Gastrocnemius medialis (tissue), 4 donors: ENCODE measurements at regions not wholly inside any gene's neighbourhood (a gene's known extent, or its start where the extent isn't known, plus 50 kb on each side); places are given as distances from the start of the nearest gene placed in this dataset.

Experiments
- ATAC-seq, 2 donors: fragments of 150-250 bp; one replicate each; pipeline ENCODE4 v1.9.1; 2016
- DNase-seq, 2 donors: peaks; one replicate each; pipeline ENCODE4 v3.0.0-alpha.2; 2019
- H3K27ac ChIP-seq, 4 donors: fragments of 200-600 bp; sonication (generic); 1 replicate in 1 of 4; 2 replicates in 3 of 4; pipeline ENCODE4 v1.5.1; 2016 to 2018; ENCODE audit warnings: mild to moderate bottlenecking in 2 of 4, moderate library complexity in 1 of 4
- H3K27me3 ChIP-seq, 3 donors: fragments of 200-600 bp; sonication (generic) in 2 of 3; 1 replicate in 1 of 3; 2 replicates in 2 of 3; pipeline versions ENCODE4 v1.5.1 to v1.6.0; 2016 to 2019; ENCODE audit warnings: mild to moderate bottlenecking in 1 of 3, moderate library complexity in 1 of 3
- H3K36me3 ChIP-seq, 2 donors: fragments of 200-600 bp; sonication (generic) in 1 of 2; one replicate each; pipeline ENCODE4 v1.5.1; 2017 to 2018
- H3K4me1 ChIP-seq, 2 donors: fragments of 200-600 bp; sonication (generic) in 1 of 2; one replicate each; pipeline ENCODE4 v1.5.1; 2016 to 2017; ENCODE audit warnings: mild to moderate bottlenecking in 2 of 2
- H3K4me3 ChIP-seq, 4 donors: fragments of 200-600 bp; sonication (generic) in 3 of 4; 1 replicate in 1 of 4; 2 replicates in 3 of 4; pipeline ENCODE4 v1.5.1; 2016 to 2019; ENCODE audit warnings: mild to moderate bottlenecking in 2 of 4
- H3K9me3 ChIP-seq, 3 donors: fragments of 200-600 bp; sonication (generic) in 2 of 3; 1 replicate in 1 of 3; 2 replicates in 2 of 3; pipeline ENCODE4 v1.5.1; 2016 to 2019
- POLR2A ChIP-seq, 2 donors: fragments of 450-650 bp; IDR thresholded peaks; one replicate each; pipeline ENCODE4 v1.6.1; 2017; ENCODE audit warnings: antibody characterized with exemption in 2 of 2, mild to moderate bottlenecking in 2 of 2, moderate library complexity in 2 of 2
- in situ Hi-C, 4 donors: fragments of 200-750 bp; cut with MboI; loops; one replicate each; pipeline versions ENCODE4 v1.15.0 to v1.8.0; 2017; ENCODE audit warnings: low sequenced_read_pairs in 4 of 4
- intact Hi-C: fragments of 100-400 bp; cut with DNase I; formaldehyde crosslinking; loops from one replicate; pipeline ENCODE4 v1.15.1; 2023; ENCODE audit warnings: low total_unique reads
- TF ChIP-seq, protein P1 (sequence below), 5 experiments: fragments of 450-650 bp in 3 of 5; fragments of 200-600 bp in 2 of 5; sonication (generic) in 2 of 5; IDR thresholded peaks in 4 of 5; conservative IDR thresholded peaks in 1 of 5; 1 replicate in 4 of 5; 2 replicates in 1 of 5; pipeline ENCODE4 v1.5.1; 2016 to 2019; ENCODE audit warnings: antibody characterized with exemption in 5 of 5, mild to moderate bottlenecking in 3 of 5, moderate library complexity in 3 of 5

DNA sequence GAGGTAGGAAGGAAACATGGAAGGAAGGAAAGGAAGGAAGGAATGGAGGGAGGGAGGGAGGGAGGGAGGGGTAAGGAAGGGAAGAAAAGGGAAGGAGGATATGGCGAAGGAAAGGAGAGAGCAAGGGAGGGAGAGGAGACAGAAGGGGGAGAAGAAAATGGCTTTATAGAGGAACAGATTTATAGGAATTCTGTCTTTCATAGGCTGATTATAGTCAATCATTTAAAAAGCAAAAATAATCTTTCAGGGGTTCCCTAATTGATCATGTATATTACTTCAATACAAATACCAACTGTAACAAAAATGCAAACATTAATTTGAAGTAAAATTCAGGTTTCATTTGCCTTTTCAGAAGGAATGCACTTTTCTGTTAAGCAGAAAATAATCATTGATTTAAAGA lies 519.1 kb downstream of the MDFIC start:
- no peak for ATAC-seq
- in situ Hi-C loops, result no loop called here
- no peaks in the 10 kb centered on the region for H3K27me3 ChIP-seq

DNA sequence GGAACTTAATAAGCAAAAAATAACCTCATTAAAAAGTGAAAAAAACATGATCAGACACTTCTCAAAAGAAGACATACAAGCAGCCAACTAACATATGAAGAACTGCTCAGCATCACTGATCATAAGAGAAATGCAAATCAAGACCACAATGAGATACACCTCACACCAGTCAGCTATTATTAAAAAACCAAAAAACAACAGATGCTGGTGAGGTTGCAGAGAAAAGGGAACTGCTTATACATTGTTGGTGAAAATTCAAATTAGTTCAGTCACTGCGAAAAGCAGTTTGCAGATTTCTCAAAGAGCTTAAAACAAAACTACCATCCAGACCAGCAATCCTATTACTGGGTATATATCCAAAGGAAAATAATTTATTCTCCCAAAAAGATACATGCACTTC lies 513.3 kb downstream of the MDFIC start:
- no peaks in the 10 kb centered on the region for H3K27me3 ChIP-seq
- in situ Hi-C loops (no loop called here), intact Hi-C loops (no loop called here)
- TF ChIP-seq, protein P1, sequence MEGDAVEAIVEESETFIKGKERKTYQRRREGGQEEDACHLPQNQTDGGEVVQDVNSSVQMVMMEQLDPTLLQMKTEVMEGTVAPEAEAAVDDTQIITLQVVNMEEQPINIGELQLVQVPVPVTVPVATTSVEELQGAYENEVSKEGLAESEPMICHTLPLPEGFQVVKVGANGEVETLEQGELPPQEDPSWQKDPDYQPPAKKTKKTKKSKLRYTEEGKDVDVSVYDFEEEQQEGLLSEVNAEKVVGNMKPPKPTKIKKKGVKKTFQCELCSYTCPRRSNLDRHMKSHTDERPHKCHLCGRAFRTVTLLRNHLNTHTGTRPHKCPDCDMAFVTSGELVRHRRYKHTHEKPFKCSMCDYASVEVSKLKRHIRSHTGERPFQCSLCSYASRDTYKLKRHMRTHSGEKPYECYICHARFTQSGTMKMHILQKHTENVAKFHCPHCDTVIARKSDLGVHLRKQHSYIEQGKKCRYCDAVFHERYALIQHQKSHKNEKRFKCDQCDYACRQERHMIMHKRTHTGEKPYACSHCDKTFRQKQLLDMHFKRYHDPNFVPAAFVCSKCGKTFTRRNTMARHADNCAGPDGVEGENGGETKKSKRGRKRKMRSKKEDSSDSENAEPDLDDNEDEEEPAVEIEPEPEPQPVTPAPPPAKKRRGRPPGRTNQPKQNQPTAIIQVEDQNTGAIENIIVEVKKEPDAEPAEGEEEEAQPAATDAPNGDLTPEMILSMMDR (IDR thresholded peaks at IDR 0.05 in 4 of 5, conservative IDR thresholded peaks at IDR 0.05 in 1 of 5), result no peak
- no peak for TF ChIP-seq POLR2A (IDR thresholded peaks at IDR 0.05)
- H3K9me3 ChIP-seq, result no peaks in the 10 kb centered on the region
- H3K4me1 ChIP-seq, result no peaks in the 10 kb centered on the region
- H3K36me3 ChIP-seq, result no peaks in the 10 kb centered on the region
- ATAC-seq (no peak), DNase-seq (no peak)
- no peak overlapping the region for H3K27ac ChIP-seq
- no peak overlapping the region for H3K4me3 ChIP-seq

More for the DNA sequence above, 519.1 kb downstream of the MDFIC start:
- Histone ChIP-seq H3K27ac (no peak overlapping the region), H3K9me3 (no peaks in the 10 kb centered on the region), H3K4me3 (no peak overlapping the region), H3K4me1 (no peaks in the 10 kb centered on the region), H3K36me3 (no peaks in the 10 kb centered on the region)
- DNase-seq, result no peak
- intact Hi-C loops, result no loop called here
- TF ChIP-seq, protein P1 (IDR thresholded peaks at IDR 0.05 in 4 of 5, conservative IDR thresholded peaks at IDR 0.05 in 1 of 5), result no peak
- TF ChIP-seq POLR2A (IDR thresholded peaks at IDR 0.05), result no peak

DNA sequence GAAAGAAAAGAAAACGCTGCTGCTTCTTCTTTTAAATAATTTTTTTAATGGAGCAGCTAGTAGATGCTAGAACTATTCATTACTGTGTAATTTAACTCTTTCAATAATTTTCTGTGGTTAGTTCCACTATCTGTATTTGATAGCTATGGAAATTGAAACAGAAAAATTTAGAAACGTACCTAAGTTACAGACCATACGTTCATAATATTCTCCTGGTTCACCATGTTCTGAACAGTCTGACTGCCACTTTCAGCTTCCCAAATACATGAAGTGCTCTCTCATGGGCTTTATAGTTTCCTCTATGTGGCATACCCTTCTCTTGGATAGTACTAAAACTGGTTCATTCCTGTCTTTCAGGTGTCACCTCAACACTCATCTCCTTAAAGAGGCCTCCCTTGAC lies 508.0 kb downstream of the MDFIC start:
- H3K9me3 ChIP-seq, result no peaks in the 10 kb centered on the region
- no peak overlapping the region for H3K4me3 ChIP-seq
- DNase-seq (no peak), ATAC-seq (no peak)
- H3K27me3 ChIP-seq, result no peaks in the 10 kb centered on the region
- in situ Hi-C loops, result no loop called here
- H3K4me1 ChIP-seq, result no peaks in the 10 kb centered on the region
- TF ChIP-seq POLR2A (IDR thresholded peaks at IDR 0.05), result no peak
- TF ChIP-seq, protein P1 (IDR thresholded peaks at IDR 0.05 in 4 of 5, conservative IDR thresholded peaks at IDR 0.05 in 1 of 5), result no peak
- intact Hi-C loops, result no loop called here
- no peak overlapping the region for H3K27ac ChIP-seq
- no peaks in the 10 kb centered on the region for H3K36me3 ChIP-seq

DNA sequence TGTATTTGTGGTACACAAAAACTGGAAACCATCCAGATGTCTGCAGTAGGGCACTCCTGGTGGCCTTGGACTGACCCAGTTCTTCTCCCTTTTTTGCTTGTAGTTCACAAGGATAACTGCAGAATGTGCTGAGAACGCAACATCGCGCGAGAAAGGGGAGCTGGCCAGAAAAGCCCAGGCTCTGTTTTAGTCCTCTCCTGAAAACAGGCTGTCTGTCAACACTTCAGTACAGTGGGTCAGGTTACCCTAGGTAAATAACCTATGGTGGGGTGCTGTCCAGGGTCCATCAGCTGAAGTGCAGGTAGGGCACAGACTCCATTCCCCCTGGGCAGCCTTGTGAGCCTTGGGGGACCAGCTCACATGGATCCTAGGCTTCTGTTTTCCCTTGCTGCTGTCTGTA lies 495.8 kb downstream of the MDFIC start:
- no peaks in the 10 kb centered on the region for H3K36me3 ChIP-seq
- H3K4me3 ChIP-seq, result no peak overlapping the region
- no peak for DNase-seq
- ATAC-seq, result no peak
- no peak overlapping the region for H3K27ac ChIP-seq
- no peaks in the 10 kb centered on the region for H3K27me3 ChIP-seq
- TF ChIP-seq POLR2A (IDR thresholded peaks at IDR 0.05), result no peak
- TF ChIP-seq, protein P1 (IDR thresholded peaks at IDR 0.05 in 4 of 5, conservative IDR thresholded peaks at IDR 0.05 in 1 of 5), result no peak
- no peaks in the 10 kb centered on the region for H3K4me1 ChIP-seq
- intact Hi-C loops (no loop called here), in situ Hi-C loops (no loop called here)
- H3K9me3 ChIP-seq, result no peaks in the 10 kb centered on the region

DNA sequence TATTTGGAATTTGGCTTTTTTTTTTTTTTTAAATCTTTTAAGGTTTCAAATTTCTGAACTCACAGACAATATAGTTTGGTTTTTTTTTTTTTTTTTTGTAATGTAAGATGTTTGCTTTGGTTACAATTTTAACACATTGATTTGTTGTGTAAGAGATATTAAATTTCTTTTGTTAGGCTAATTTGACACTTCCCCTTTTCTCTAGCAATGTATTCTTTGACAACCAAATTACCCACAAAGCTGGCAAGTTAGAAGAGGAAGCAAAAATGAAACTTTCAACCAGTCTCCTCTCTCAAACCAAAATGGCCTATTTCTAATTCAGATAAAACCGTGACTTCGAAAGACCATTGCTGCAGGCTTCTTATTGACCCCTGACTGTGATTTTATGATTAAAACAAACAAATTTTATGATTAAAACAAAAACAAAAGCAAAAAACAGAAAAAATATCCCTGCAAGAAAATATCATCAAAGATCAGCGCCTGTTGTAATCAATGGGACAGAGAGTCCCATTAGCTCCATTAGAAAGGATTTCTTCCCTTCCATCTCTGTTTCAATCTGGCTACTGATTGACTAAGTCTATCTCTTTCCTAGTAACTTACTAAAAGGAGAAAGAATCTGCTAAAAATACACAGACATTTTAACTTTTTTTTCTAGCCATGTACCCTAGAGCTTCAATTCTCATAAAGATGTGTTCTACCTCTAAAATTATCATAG lies 489.2 kb downstream of the MDFIC start:
- no peak for TF ChIP-seq POLR2A (IDR thresholded peaks at IDR 0.05)
- TF ChIP-seq, protein P1 (IDR thresholded peaks at IDR 0.05 in 4 of 5, conservative IDR thresholded peaks at IDR 0.05 in 1 of 5), result no peak
- intact Hi-C loops, result no loop called here
- Histone ChIP-seq H3K27me3 (no peaks in the 10 kb centered on the region), H3K4me1 (no peaks in the 10 kb centered on the region), H3K4me3 (no peak overlapping the region), H3K36me3 (no peaks in the 10 kb centered on the region), H3K27ac (no peak overlapping the region), H3K9me3 (no peaks in the 10 kb centered on the region)
- in situ Hi-C loops, result no loop called here
- ATAC-seq, result no peak
- no peak for DNase-seq
